ENCODE measurements at regions not wholly inside any gene's neighbourhood (a gene's known extent, or its start where the extent isn't known, plus 50 kb on each side); places are given as distances from the start of the nearest gene placed in this dataset.

- no peak for TF ChIP-seq CTCF (IDR thresholded peaks at IDR 0.05; ENCODE audit: borderline replicate concordance, extremely low read depth, low read length, poor library complexity, severe bottlenecking)
- TF ChIP-seq EZH2 (IDR thresholded peaks at IDR 0.05; ENCODE audit: borderline replicate concordance, low read depth, low read length, severe bottlenecking): no peak
These were observed 237.9 kb upstream of the PDE10A start for GRCh38 chr6:165900970-165901369.

Data from DND-41 (cell line).